Testis (tissue), 2 donors: ENCODE measurements at regions not wholly inside any gene's neighbourhood (a gene's known extent, or its start where the extent isn't known, plus 50 kb on each side); places are given as distances from the start of the nearest gene placed in this dataset.

Source experiments
- DNase-seq: peaks from one replicate; pipeline ENCODE4 v3.0.0-alpha.2; 2019
- H3K27ac ChIP-seq, 2 donors: fragments of 200-600 bp; sonication (generic); one replicate each; pipeline ENCODE4 v1.5.1; 2019
- H3K27me3 ChIP-seq: fragments of 200-600 bp; sonication (generic); one replicate; pipeline ENCODE4 v1.5.1; 2019
- H3K36me3 ChIP-seq: fragments of 200-600 bp; sonication (generic); one replicate; pipeline ENCODE4 v1.5.1; 2017; ENCODE audit warnings: low read depth; ENCODE audit errors: missing control alignments
- H3K4me1 ChIP-seq: fragments of 200-600 bp; sonication (generic); one replicate; pipeline ENCODE4 v1.5.1; 2019
- H3K4me3 ChIP-seq, 2 donors: fragments of 200-600 bp; sonication (generic); one replicate each; pipeline ENCODE4 v1.5.1; 2017 to 2019
- H3K9me3 ChIP-seq: fragments of 200-600 bp; sonication (generic); one replicate; pipeline ENCODE4 v1.5.1; 2017
- CTCF ChIP-seq, 3 experiments: fragments of 450-650 bp in 2 of 3; fragments of 200-600 bp in 1 of 3; sonication (generic) in 1 of 3; IDR thresholded peaks; one replicate each; pipeline ENCODE4 v1.5.1; 2016 to 2019; ENCODE audit warnings: antibody characterized with exemption in 3 of 3, mild to moderate bottlenecking in 2 of 3, moderate library complexity in 1 of 3
- POLR2A ChIP-seq: fragments of 450-650 bp; IDR thresholded peaks from one replicate; pipeline ENCODE4 v1.6.1; 2017; ENCODE audit warnings: antibody characterized with exemption, mild to moderate bottlenecking, moderate library complexity
- WGBS, 2 donors: methylation state at CpG; one replicate each; pipeline ENCODE4 v1.1.5; 2018; 5-methylcytosine and 5-hydroxymethylcytosine counted together
- intact Hi-C: fragments of 100-400 bp; cut with DNase I; formaldehyde crosslinking; loops from one replicate; pipeline ENCODE4 v1.15.1; 2023; ENCODE audit warnings: low total_unique reads

GRCh38 chr17:63039342-63039741 is 73.3 kb downstream of the TANC2 start:
- DNase-seq: no peak

GRCh38 chr17:63039899-63040602 is 74.0 kb downstream of the TANC2 start:
- no peak for DNase-seq
- Histone ChIP-seq H3K4me3 (no peak overlapping the region), H3K9me3 (no peaks in the 10 kb centered on the region), H3K36me3 (no peaks in the 10 kb centered on the region), H3K4me1 (peaks cover 9% of the 10 kb centered on the region), H3K27me3 (no peaks in the 10 kb centered on the region), H3K27ac (no peak overlapping the region)
- TF ChIP-seq POLR2A: no peak
- TF ChIP-seq CTCF (IDR thresholded peaks at IDR 0.05): no peak
- intact Hi-C loops: no loop called here
- WGBS, 2 donors: 53 to 60% methylated on average over 5 of the region's 5 CpGs

More at GRCh38 chr17:63039342-63039741, 73.3 kb downstream of the TANC2 start:
- H3K27me3 ChIP-seq: no peaks in the 10 kb centered on the region
- H3K4me1 ChIP-seq: peaks cover 9% of the 10 kb centered on the region
- H3K27ac ChIP-seq: no peak overlapping the region
- TF ChIP-seq CTCF (IDR thresholded peaks at IDR 0.05) (no peak), POLR2A (no peak)
- intact Hi-C loops: no loop called here
- no peaks in the 10 kb centered on the region for H3K36me3 ChIP-seq
- no peaks in the 10 kb centered on the region for H3K9me3 ChIP-seq
- H3K4me3 ChIP-seq: no peak overlapping the region
- WGBS, 2 donors: 32 to 42% methylated on average over 4 of the region's 4 CpGs

GRCh38 chr17:63040816-63041215 is 74.8 kb downstream of the TANC2 start:
- H3K4me1 ChIP-seq: peaks cover 9% of the 10 kb centered on the region
- TF ChIP-seq POLR2A: no peak
- TF ChIP-seq CTCF (IDR thresholded peaks at IDR 0.05): no peak
- H3K27me3 ChIP-seq: no peaks in the 10 kb centered on the region
- no peak overlapping the region for H3K27ac ChIP-seq
- DNase-seq: no peak
- intact Hi-C loops: no loop called here
- H3K4me3 ChIP-seq: no peak overlapping the region
- no peaks in the 10 kb centered on the region for H3K9me3 ChIP-seq
- H3K36me3 ChIP-seq: no peaks in the 10 kb centered on the region

- DNase-seq: no peak
- no peaks in the 10 kb centered on the region for H3K27me3 ChIP-seq
- H3K27ac ChIP-seq: no peak overlapping the region
- intact Hi-C loops: no loop called here
- peaks cover 9% of the 10 kb centered on the region for H3K4me1 ChIP-seq
- no peaks in the 10 kb centered on the region for H3K9me3 ChIP-seq
- H3K36me3 ChIP-seq: no peaks in the 10 kb centered on the region
- H3K4me3 ChIP-seq: no peak overlapping the region
- no peak for TF ChIP-seq POLR2A
- no peak for TF ChIP-seq CTCF (IDR thresholded peaks at IDR 0.05)
- WGBS, 2 donors: 51 to 58% methylated on average over 4 of the region's 4 CpGs
Measured at GRCh38 chr17:63041251-63041650, 75.2 kb downstream of the TANC2 start.

GRCh38 chr17:63041722-63042121 is 75.7 kb downstream of the TANC2 start:
- Histone ChIP-seq H3K4me1 (peaks cover 9% of the 10 kb centered on the region), H3K27ac (no peak overlapping the region), H3K27me3 (no peaks in the 10 kb centered on the region), H3K9me3 (no peaks in the 10 kb centered on the region), H3K4me3 (no peak overlapping the region), H3K36me3 (no peaks in the 10 kb centered on the region)
- 89 to 96% methylated on average over 2 of the region's 2 CpGs for WGBS, 2 donors
- intact Hi-C loops: no loop called here
- TF ChIP-seq CTCF (IDR thresholded peaks at IDR 0.05) (no peak), POLR2A (no peak)
- no peak for DNase-seq
